Transverse colon (tissue), 4 donors: ENCODE measurements at regions not wholly inside any gene's neighbourhood (a gene's known extent, or its start where the extent isn't known, plus 50 kb on each side); places are given as distances from the start of the nearest gene placed in this dataset.
"Not testable (repeated sequence)": the region's sequence is repeated elsewhere in the genome, so short reads cannot be mapped to it uniquely, and the experiment has no call there.

Experiments used
- DNase-seq: peaks from one replicate; pipeline ENCODE4 v3.0.0-alpha.2; 2019
- H3K27ac ChIP-seq, 4 donors: fragments of 200-600 bp; sonication (generic); 2 replicates each; pipeline ENCODE4 v1.5.1; 2016 to 2018; ENCODE audit warnings: inconsistent platforms in 4 of 4
- H3K27me3 ChIP-seq: fragments of 200-600 bp; sonication (generic); 2 replicates; pipeline ENCODE4 v1.5.1; 2017; ENCODE audit warnings: inconsistent platforms
- H3K36me3 ChIP-seq, 4 donors: fragments of 200-600 bp; sonication (generic); 2 replicates each; pipeline ENCODE4 v1.5.1; 2017 to 2019; ENCODE audit warnings: inconsistent platforms in 4 of 4
- H3K4me1 ChIP-seq, 4 donors: fragments of 200-600 bp; sonication (generic); 2 replicates each; pipeline ENCODE4 v1.5.1; 2017 to 2020; ENCODE audit warnings: inconsistent platforms in 4 of 4
- H3K4me3 ChIP-seq, 4 donors: fragments of 200-600 bp; sonication (generic); 1 replicate in 1 of 4; 2 replicates in 3 of 4; pipeline versions ENCODE4 v1.5.1 to v1.6.1; 2017 to 2019; ENCODE audit warnings: inconsistent platforms in 4 of 4
- H3K9me3 ChIP-seq, 2 donors: fragments of 200-600 bp; sonication (generic); 2 replicates each; pipeline ENCODE4 v1.5.1; 2017 to 2019; ENCODE audit warnings: inconsistent platforms in 2 of 2
- EP300 ChIP-seq: sonication (generic); formaldehyde crosslinking; IDR thresholded peaks from one replicate; pipeline ENCODE4 v1.6.1; 2017; ENCODE audit warnings: antibody characterized with exemption, low read depth
- POLR2A ChIP-seq: fragments of 450-650 bp; IDR thresholded peaks from one replicate; pipeline ENCODE4 v1.6.1; 2016; ENCODE audit warnings: antibody characterized with exemption, mild to moderate bottlenecking, moderate library complexity
- POLR2AphosphoS5 ChIP-seq, 3 donors: sonication (generic); formaldehyde crosslinking; IDR thresholded peaks; one replicate each; pipeline ENCODE4 v1.6.1; 2016; ENCODE audit warnings: antibody characterized with exemption in 3 of 3
- WGBS, 2 donors: methylation state at CpG; one replicate each; pipeline ENCODE4 v1.1.5; 2018; ENCODE audit warnings: low coverage in 1 of 2; 5-methylcytosine and 5-hydroxymethylcytosine counted together
- in situ Hi-C, 4 donors: fragments of 200-750 bp; cut with MboI; loops; one replicate each; pipeline versions ENCODE4 v1.15.0 to v1.15.1; 2017; ENCODE audit warnings: low sequenced_read_pairs in 3 of 4, low pct_ligation_motif_present in 1 of 4, low pct_unique_long_range_greater_than_20kb in 1 of 4
- intact Hi-C: fragments of 100-400 bp; cut with DNase I; formaldehyde crosslinking; loops from one replicate; pipeline ENCODE4 v1.15.1; 2023; ENCODE audit warnings: low total_unique reads
- TF ChIP-seq, protein P1 (sequence below), 5 experiments: fragments of 200-600 bp in 3 of 5; fragments of 450-650 bp in 2 of 5; sonication (generic) in 3 of 5; IDR thresholded peaks; 1 replicate in 2 of 5; 2 replicates in 3 of 5; pipeline ENCODE4 v1.5.1; 2016 to 2017; ENCODE audit warnings: antibody characterized with exemption in 5 of 5, inconsistent platforms in 3 of 5, mild to moderate bottlenecking in 2 of 5, moderate library complexity in 1 of 5

- WGBS, 2 donors, result 45 to 53% methylated on average over 3 of the region's 3 CpGs
These were observed 289.7 kb upstream of the GRID2 start for GRCh38 chr4:92014067-92014466.

GRCh38 chr4:92021203-92021602 lies 282.6 kb upstream of the GRID2 start:
- DNase-seq, result no peak
- TF ChIP-seq, protein P1, sequence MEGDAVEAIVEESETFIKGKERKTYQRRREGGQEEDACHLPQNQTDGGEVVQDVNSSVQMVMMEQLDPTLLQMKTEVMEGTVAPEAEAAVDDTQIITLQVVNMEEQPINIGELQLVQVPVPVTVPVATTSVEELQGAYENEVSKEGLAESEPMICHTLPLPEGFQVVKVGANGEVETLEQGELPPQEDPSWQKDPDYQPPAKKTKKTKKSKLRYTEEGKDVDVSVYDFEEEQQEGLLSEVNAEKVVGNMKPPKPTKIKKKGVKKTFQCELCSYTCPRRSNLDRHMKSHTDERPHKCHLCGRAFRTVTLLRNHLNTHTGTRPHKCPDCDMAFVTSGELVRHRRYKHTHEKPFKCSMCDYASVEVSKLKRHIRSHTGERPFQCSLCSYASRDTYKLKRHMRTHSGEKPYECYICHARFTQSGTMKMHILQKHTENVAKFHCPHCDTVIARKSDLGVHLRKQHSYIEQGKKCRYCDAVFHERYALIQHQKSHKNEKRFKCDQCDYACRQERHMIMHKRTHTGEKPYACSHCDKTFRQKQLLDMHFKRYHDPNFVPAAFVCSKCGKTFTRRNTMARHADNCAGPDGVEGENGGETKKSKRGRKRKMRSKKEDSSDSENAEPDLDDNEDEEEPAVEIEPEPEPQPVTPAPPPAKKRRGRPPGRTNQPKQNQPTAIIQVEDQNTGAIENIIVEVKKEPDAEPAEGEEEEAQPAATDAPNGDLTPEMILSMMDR (IDR thresholded peaks at IDR 0.05), result no peak
- TF ChIP-seq EP300 (no peak), POLR2AphosphoS5 (IDR thresholded peaks at IDR 0.05) (no peak), POLR2A (no peak)
- in situ Hi-C loops (no loop called here), intact Hi-C loops (no loop called here)
- H3K27me3 ChIP-seq, result no peaks in the 10 kb centered on the region
- H3K27ac ChIP-seq, result no peak overlapping the region
- 67 to 73% methylated on average over 1 of the region's 1 CpG for WGBS, 2 donors
- no peak overlapping the region for H3K4me3 ChIP-seq
- H3K36me3 ChIP-seq, result no peaks in the 10 kb centered on the region
- H3K9me3 ChIP-seq, result no peaks in the 10 kb centered on the region
- H3K4me1 ChIP-seq, result no peaks in the 10 kb centered on the region

More at GRCh38 chr4:92014067-92014466, 289.7 kb upstream of the GRID2 start:
- intact Hi-C loops (no loop called here), in situ Hi-C loops (no loop called here)
- H3K4me3 ChIP-seq, result no peak overlapping the region
- no peak for DNase-seq
- H3K9me3 ChIP-seq, result no peaks in the 10 kb centered on the region
- peak overlapping the region in 3 of 4 donors; percentile 53 to 59 (median 53) for H3K27ac ChIP-seq
- no peaks in the 10 kb centered on the region for H3K36me3 ChIP-seq
- H3K27me3 ChIP-seq, result no peaks in the 10 kb centered on the region
- peaks cover 0 to 27% (median 9%) of the 10 kb centered on the region in 4 donors for H3K4me1 ChIP-seq
- no peak for TF ChIP-seq EP300
- no peak for TF ChIP-seq POLR2AphosphoS5 (IDR thresholded peaks at IDR 0.05)
- TF ChIP-seq, protein P1 (IDR thresholded peaks at IDR 0.05), result no peak
- TF ChIP-seq POLR2A, result no peak

DNA sequence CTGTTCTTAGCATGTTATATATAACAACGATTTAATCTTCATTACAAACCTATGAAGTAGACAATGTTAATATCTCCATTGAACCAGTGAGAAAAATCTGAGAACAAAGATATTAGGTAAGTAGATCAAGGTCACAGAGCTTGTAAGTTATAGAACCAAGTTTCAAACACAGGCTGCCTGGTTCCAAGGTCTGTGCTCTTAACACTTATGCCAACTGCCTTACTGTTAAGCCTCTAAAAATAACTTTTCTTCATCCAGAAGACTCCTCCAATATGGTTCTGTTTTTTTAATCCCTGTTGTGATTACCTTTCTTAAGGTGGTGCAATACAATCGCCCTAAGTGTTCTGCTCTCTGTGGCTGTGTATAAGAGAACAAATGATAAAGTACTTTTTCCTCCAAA lies 282.0 kb upstream of the GRID2 start:
- H3K9me3 ChIP-seq, result no peaks in the 10 kb centered on the region
- no peak overlapping the region for H3K27ac ChIP-seq
- intact Hi-C loops, result no loop called here
- no peaks in the 10 kb centered on the region for H3K4me1 ChIP-seq
- H3K4me3 ChIP-seq, result no peak overlapping the region
- DNase-seq, result no peak
- 83 to 94% methylated on average over 2 of the region's 2 CpGs for WGBS, 2 donors
- H3K27me3 ChIP-seq, result no peaks in the 10 kb centered on the region
- no peaks in the 10 kb centered on the region for H3K36me3 ChIP-seq
- in situ Hi-C loops, result no loop called here
- TF ChIP-seq POLR2A, result no peak
- TF ChIP-seq, protein P1 (IDR thresholded peaks at IDR 0.05), result no peak
- TF ChIP-seq EP300, result no peak
- no peak for TF ChIP-seq POLR2AphosphoS5 (IDR thresholded peaks at IDR 0.05)

GRCh38 chr4:92028830-92029229 lies 274.9 kb upstream of the GRID2 start:
- TF ChIP-seq POLR2AphosphoS5 (IDR thresholded peaks at IDR 0.05) (peak in 1 of 3 donors; percentile 26), POLR2A (peak; percentile 55)
- Histone ChIP-seq H3K4me1 (peaks cover 0 to 20% (median 10%) of the 10 kb centered on the region in 4 donors), H3K27ac (peak overlapping the region in 3 of 4 donors; percentile 2 to 53 (median 52)), H3K4me3 (peak overlapping the region in 1 of 4 donors; percentile 23)
- H3K9me3 ChIP-seq, intact Hi-C loops, H3K36me3 ChIP-seq, H3K27me3 ChIP-seq, in situ Hi-C loops: not testable (repeated sequence)
- 48 to 56% methylated on average over 5 to 6 of the region's 6 CpGs for WGBS, 2 donors
- DNase-seq, result peak; percentile 44

DNA sequence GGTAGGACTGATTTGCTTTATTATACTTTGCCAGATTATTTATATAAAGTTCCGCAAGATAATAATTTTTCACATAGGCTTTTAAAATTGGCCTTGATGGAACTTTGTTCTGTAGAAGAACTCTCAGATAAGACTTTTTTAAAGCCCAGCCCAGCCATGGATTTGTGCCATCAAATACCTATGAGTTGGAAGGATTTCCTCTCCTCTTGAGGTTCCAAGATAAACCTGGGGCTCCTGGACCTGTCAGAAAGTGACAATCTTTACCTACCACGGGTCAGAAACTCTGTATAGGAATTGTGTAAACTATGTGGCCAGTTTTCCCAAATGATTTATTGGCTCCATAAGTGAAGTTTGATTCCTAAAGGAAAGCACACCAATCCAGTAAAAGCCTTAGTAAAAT lies 271.9 kb upstream of the GRID2 start:
- no peaks in the 10 kb centered on the region for H3K27me3 ChIP-seq
- peaks cover 0 to 20% (median 10%) of the 10 kb centered on the region in 4 donors for H3K4me1 ChIP-seq
- WGBS, 2 donors, result 35 to 40% methylated on average over 2 of the region's 2 CpGs
- DNase-seq, result peak; percentile 19
- H3K9me3 ChIP-seq, result no peaks in the 10 kb centered on the region
- in situ Hi-C loops, result no loop called here
- intact Hi-C loops, result no loop called here
- no peaks in the 10 kb centered on the region for H3K36me3 ChIP-seq
- no peak for TF ChIP-seq POLR2AphosphoS5 (IDR thresholded peaks at IDR 0.05)
- TF ChIP-seq, protein P1 (IDR thresholded peaks at IDR 0.05), result no peak
- TF ChIP-seq POLR2A, result no peak
- TF ChIP-seq EP300, result no peak
- peak overlapping the region in 3 of 4 donors; percentile 38 to 55 (median 42) for H3K27ac ChIP-seq
- no peak overlapping the region for H3K4me3 ChIP-seq
